Panc1 (cell line): ENCODE measurements at regions not wholly inside any gene's neighbourhood (a gene's known extent, or its start where the extent isn't known, plus 50 kb on each side); places are given as distances from the start of the nearest gene placed in this dataset.

Experiments used
- ATAC-seq: fragments of 200-7000 bp; cut with Tn5 transposase; 2 replicates; pipeline ENCODE4 v1.9.1; 2020; ENCODE audit warnings: mild to moderate bottlenecking, moderate library complexity
- BruUV-seq: library from RNA; stranded (reverse); fragments of 400-500 nt; replicated peaks from 2 replicates; lab custom pipeline; 2021; lab: Mats Ljungman, UMichigan
- CTCF ChIA-PET: fragments of 300-600 bp; sonication (Branson Sonifier 250); formaldehyde crosslinking; loops from one replicate; lab custom pipeline; 2022; ENCODE audit warnings: antibody characterized with exemption; lab: Charles Lee
- POLR2A ChIA-PET: fragments of 300-600 bp; sonication (Branson Sonifier 250); formaldehyde crosslinking; loops from one replicate; lab custom pipeline; 2022; ENCODE audit warnings: antibody characterized with exemption; lab: Charles Lee
- DNase-seq: peaks from one replicate; pipeline ENCODE4 v3.0.0-alpha.2; 2010; ENCODE audit warnings: low read depth, low spot score
- H3K27ac ChIP-seq: 2 replicates; pipeline ENCODE4 v1.5.1; 2011; ENCODE audit warnings: mild to moderate bottlenecking, low read length, inconsistent platforms
- H3K27me3 ChIP-seq: fragments of 200-500 bp; sonication (Bioruptor generic); 2 replicates; pipeline ENCODE4 v1.6.0; 2014; ENCODE audit warnings: low read length, inconsistent platforms; ENCODE audit not compliant: control insufficient read depth, insufficient read depth
- H3K36me3 ChIP-seq: fragments of 200-500 bp; sonication (Bioruptor generic); 2 replicates; pipeline ENCODE4 v1.5.1; 2014; ENCODE audit warnings: inconsistent platforms, mild to moderate bottlenecking, low read length, moderate library complexity; ENCODE audit not compliant: control insufficient read depth, insufficient read depth
- H3K4me1 ChIP-seq: 2 replicates; pipeline ENCODE4 v1.5.1; 2011; ENCODE audit warnings: inconsistent platforms, mild to moderate bottlenecking, low read length, moderate library complexity; ENCODE audit not compliant: control insufficient read depth, insufficient read depth
- H3K4me3 ChIP-seq, 2 experiments: 2 replicates each; pipeline ENCODE4 v1.5.1; 2011 to 2012; ENCODE audit warnings: low read depth in 2 of 2, low read length in 2 of 2, mild to moderate bottlenecking in 2 of 2, inconsistent platforms in 1 of 2, moderate library complexity in 1 of 2
- H3K9me3 ChIP-seq: fragments of 200-500 bp; sonication (Bioruptor generic); 2 replicates; pipeline ENCODE4 v1.5.1; 2014; ENCODE audit warnings: low read depth, mild to moderate bottlenecking, inconsistent platforms, low read length, moderate library complexity; ENCODE audit not compliant: control insufficient read depth, insufficient read depth
- POLR2AphosphoS5 ChIP-seq: IDR thresholded peaks from 2 replicates; pipeline ENCODE4 v1.6.1; 2012; ENCODE audit warnings: mild to moderate bottlenecking, low read depth, low read length, moderate library complexity
- SIN3A ChIP-seq: IDR thresholded peaks from 2 replicates; pipeline ENCODE4 v1.6.1; 2012; ENCODE audit warnings: low read depth, mild to moderate bottlenecking, low read length, moderate library complexity, borderline replicate concordance; ENCODE audit not compliant: insufficient read depth
- TCF7L2 ChIP-seq: IDR thresholded peaks from 2 replicates; pipeline ENCODE4 v1.6.1; 2011; ENCODE audit warnings: mild to moderate bottlenecking, low read depth, low read length, inconsistent platforms
- in situ Hi-C: cut with HindIII; loops from 2 replicates; pipeline ENCODE4 v1.10.0; 2016; ENCODE audit warnings: low sequenced_read_pairs, low pct_unique_long_range_greater_than_20kb
- intact Hi-C: fragments of 100-400 bp; cut with micrococcal nuclease; formaldehyde crosslinking; loops from one replicate; pipeline ENCODE4 v1.10.0; 2022; ENCODE audit not compliant: unreplicated experiment
- TF ChIP-seq, protein P1 (sequence below): fragments of 450-650 bp; IDR thresholded peaks from 2 replicates; pipeline ENCODE4 v1.5.1; 2017; ENCODE audit warnings: mild to moderate bottlenecking
- TF ChIP-seq, protein P2 (sequence below), 2 experiments: IDR thresholded peaks; 2 replicates each; pipeline ENCODE4 v1.6.1; 2011 to 2012; ENCODE audit warnings: low read depth in 2 of 2, control low read depth in 1 of 2, low read length in 1 of 2, mild to moderate bottlenecking in 1 of 2, moderate library complexity in 1 of 2; ENCODE audit not compliant: insufficient read depth in 1 of 2

DNA sequence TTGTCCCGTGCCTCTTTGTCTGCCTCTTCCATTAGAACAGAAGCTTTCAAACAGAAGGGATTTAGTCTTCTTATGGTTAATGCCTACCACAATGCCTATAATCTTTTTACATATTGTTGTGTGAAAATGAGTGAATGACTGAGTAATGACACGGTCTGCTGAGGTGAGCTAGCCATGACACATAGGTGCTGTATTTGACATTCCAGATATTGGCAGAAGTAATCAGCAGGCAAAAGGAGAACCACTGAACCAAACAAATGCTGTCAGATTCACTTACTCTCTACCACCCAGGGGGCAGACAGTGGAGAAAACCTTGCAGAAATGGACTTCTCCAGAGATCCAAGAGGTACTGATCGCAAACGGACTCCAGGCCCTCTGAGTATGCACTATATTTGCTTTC, 377.2 kb upstream of the VWC2 start:
- TF ChIP-seq, protein P1, sequence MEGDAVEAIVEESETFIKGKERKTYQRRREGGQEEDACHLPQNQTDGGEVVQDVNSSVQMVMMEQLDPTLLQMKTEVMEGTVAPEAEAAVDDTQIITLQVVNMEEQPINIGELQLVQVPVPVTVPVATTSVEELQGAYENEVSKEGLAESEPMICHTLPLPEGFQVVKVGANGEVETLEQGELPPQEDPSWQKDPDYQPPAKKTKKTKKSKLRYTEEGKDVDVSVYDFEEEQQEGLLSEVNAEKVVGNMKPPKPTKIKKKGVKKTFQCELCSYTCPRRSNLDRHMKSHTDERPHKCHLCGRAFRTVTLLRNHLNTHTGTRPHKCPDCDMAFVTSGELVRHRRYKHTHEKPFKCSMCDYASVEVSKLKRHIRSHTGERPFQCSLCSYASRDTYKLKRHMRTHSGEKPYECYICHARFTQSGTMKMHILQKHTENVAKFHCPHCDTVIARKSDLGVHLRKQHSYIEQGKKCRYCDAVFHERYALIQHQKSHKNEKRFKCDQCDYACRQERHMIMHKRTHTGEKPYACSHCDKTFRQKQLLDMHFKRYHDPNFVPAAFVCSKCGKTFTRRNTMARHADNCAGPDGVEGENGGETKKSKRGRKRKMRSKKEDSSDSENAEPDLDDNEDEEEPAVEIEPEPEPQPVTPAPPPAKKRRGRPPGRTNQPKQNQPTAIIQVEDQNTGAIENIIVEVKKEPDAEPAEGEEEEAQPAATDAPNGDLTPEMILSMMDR, result no peak
- TF ChIP-seq TCF7L2 (no peak), POLR2AphosphoS5 (no peak), SIN3A (no peak)
- TF ChIP-seq, protein P2, sequence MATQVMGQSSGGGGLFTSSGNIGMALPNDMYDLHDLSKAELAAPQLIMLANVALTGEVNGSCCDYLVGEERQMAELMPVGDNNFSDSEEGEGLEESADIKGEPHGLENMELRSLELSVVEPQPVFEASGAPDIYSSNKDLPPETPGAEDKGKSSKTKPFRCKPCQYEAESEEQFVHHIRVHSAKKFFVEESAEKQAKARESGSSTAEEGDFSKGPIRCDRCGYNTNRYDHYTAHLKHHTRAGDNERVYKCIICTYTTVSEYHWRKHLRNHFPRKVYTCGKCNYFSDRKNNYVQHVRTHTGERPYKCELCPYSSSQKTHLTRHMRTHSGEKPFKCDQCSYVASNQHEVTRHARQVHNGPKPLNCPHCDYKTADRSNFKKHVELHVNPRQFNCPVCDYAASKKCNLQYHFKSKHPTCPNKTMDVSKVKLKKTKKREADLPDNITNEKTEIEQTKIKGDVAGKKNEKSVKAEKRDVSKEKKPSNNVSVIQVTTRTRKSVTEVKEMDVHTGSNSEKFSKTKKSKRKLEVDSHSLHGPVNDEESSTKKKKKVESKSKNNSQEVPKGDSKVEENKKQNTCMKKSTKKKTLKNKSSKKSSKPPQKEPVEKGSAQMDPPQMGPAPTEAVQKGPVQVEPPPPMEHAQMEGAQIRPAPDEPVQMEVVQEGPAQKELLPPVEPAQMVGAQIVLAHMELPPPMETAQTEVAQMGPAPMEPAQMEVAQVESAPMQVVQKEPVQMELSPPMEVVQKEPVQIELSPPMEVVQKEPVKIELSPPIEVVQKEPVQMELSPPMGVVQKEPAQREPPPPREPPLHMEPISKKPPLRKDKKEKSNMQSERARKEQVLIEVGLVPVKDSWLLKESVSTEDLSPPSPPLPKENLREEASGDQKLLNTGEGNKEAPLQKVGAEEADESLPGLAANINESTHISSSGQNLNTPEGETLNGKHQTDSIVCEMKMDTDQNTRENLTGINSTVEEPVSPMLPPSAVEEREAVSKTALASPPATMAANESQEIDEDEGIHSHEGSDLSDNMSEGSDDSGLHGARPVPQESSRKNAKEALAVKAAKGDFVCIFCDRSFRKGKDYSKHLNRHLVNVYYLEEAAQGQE (IDR thresholded peaks at IDR 0.05; ENCODE audit: insufficient read depth in 1 of 2, low read depth in 2 of 2, low read length in 1 of 2), result no peak
- Histone ChIP-seq H3K27me3 (no peaks in the 10 kb centered on the region), H3K9me3 (no peaks in the 10 kb centered on the region), H3K27ac (no peak overlapping the region), H3K36me3 (no peaks in the 10 kb centered on the region), H3K4me1 (no peaks in the 10 kb centered on the region), H3K4me3 (no peak overlapping the region)
- ChIA-PET CTCF (no interaction called here), POLR2A (no interaction called here)
- intact Hi-C loops, result no loop called here
- no peak for ATAC-seq
- no peak for DNase-seq
- in situ Hi-C loops, result no loop called here
- BruUV-seq, result no TSS peak

DNA sequence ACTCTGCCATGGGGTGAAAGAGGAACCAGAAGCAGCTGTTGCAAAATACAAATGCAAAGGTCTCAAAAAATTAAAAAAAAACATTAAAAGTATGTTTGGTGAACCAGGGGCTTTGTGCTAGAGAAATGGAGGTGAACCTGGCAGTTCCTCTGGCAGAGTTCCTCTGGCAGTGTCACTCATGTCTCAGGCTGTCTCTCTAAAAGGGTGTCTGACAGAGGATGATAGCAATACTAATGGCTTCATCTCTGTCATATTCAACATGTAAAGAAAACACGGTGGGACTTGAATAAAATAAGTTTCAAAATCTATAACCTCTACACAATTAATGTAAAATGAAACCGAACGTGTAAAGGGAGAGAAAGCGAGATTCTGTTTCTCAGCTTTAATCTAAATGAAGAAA, 375.7 kb upstream of the VWC2 start:
- CTCF ChIA-PET, result no interaction called here
- in situ Hi-C loops, result no loop called here
- no TSS peak for BruUV-seq
- DNase-seq, result no peak
- POLR2A ChIA-PET, result no interaction called here
- no peaks in the 10 kb centered on the region for H3K27me3 ChIP-seq
- no peak overlapping the region for H3K4me3 ChIP-seq
- intact Hi-C loops, result no loop called here
- ATAC-seq, result no peak
- H3K27ac ChIP-seq, result no peak overlapping the region
- TF ChIP-seq POLR2AphosphoS5 (no peak), SIN3A (no peak), TCF7L2 (no peak)
- TF ChIP-seq, protein P1, result no peak
- TF ChIP-seq, protein P2 (IDR thresholded peaks at IDR 0.05; ENCODE audit: insufficient read depth in 1 of 2, low read depth in 2 of 2, low read length in 1 of 2), result no peak
- H3K36me3 ChIP-seq, result no peaks in the 10 kb centered on the region
- no peaks in the 10 kb centered on the region for H3K9me3 ChIP-seq
- no peaks in the 10 kb centered on the region for H3K4me1 ChIP-seq
